ENCODE measurements at regions not wholly inside any gene's neighbourhood (a gene's known extent, or its start where the extent isn't known, plus 50 kb on each side); places are given as distances from the start of the nearest gene placed in this dataset.

DNA sequence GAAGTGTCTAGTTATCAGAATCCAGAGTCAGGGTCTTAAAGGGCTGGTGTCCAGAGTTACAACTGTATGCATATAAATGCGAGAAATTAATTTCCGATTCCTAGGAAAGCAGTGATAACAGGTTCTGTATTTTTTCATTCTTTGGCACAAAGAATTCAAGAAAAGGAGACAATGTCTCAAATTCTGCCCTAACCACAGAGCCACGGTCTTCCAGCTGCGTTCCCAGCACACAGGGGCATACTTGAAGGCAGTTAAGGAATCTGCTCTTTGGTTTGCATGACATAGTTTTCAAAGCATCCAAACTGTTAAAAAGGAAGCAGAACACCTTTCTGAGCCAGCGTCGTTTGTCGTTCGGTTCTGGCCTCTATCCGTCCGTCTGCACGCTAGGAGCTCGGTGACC is 416.9 kb upstream of the MKI67 start:
- H3K4me1 ChIP-seq = no peaks in the 10 kb centered on the region
- 68% methylated on average over 12 of the region's 12 CpGs for WGBS (ENCODE audit: insufficient coverage, low coverage, low lambda C conversion rate, missing lambda C conversion rate)
- H3K9me3 ChIP-seq = no peaks in the 10 kb centered on the region
- intact Hi-C loops (cut with DNase I) = no loop called here
- no peaks in the 10 kb centered on the region for H3K36me3 ChIP-seq
- TF ChIP-seq CTCF (IDR thresholded peaks at IDR 0.05) (no peak), POLR2A (IDR thresholded peaks at IDR 0.05) (no peak)
- ATAC-seq = no peak
- DNase-seq = no peak
- no peak overlapping the region for H3K27ac ChIP-seq
- no peak overlapping the region for H3K4me3 ChIP-seq
- H3K27me3 ChIP-seq = peaks cover 0 to 16% of the 10 kb centered on the region in 2 donors

DNA sequence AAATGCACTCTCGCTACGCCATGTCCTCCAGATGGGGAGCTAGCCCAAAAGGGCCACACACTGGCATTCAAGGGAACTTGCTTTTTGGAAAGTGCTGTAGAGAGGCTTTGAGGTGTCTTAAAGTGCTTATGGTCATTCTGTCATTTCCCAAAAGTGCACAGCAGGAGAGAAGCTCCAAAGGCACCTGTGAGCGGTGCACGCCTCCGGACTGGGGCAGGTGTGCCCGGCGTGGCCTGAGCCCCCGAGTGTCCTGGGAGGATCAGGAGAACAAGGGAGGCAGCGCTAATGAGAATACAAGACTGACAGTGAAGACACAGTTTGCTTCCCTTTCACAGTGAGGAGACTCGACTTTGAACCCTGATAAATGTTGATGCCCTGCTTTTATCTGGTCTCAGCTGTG is 419.0 kb upstream of the MKI67 start:
- no peak overlapping the region for H3K4me3 ChIP-seq
- 61% methylated on average over 7 of the region's 10 CpGs for WGBS (ENCODE audit: insufficient coverage, low coverage, low lambda C conversion rate, missing lambda C conversion rate)
- H3K27me3 ChIP-seq = peaks cover 0 to 13% of the 10 kb centered on the region in 2 donors
- intact Hi-C loops (cut with DNase I) = no loop called here
- no peaks in the 10 kb centered on the region for H3K36me3 ChIP-seq
- TF ChIP-seq CTCF (IDR thresholded peaks at IDR 0.05) (no peak), POLR2A (IDR thresholded peaks at IDR 0.05) (no peak)
- H3K9me3 ChIP-seq = no peaks in the 10 kb centered on the region
- no peak for DNase-seq
- H3K27ac ChIP-seq = no peak overlapping the region
- ATAC-seq = no peak
- H3K4me1 ChIP-seq = no peaks in the 10 kb centered on the region

GRCh38 chr10:128546651-128547165 is 420.5 kb upstream of the MKI67 start:
- no CpG with 5 or more reads among the region's 15 CpGs for WGBS (ENCODE audit: insufficient coverage, low coverage, low lambda C conversion rate, missing lambda C conversion rate)
- no peaks in the 10 kb centered on the region for H3K27me3 ChIP-seq

GRCh38 chr10:128549101-128549608 is 422.9 kb upstream of the MKI67 start:
- DNase-seq (no peak), ATAC-seq (no peak)
- H3K27ac ChIP-seq = no peak overlapping the region
- intact Hi-C loops (cut with DNase I) = no loop called here
- no peaks in the 10 kb centered on the region for H3K27me3 ChIP-seq
- no peaks in the 10 kb centered on the region for H3K36me3 ChIP-seq
- H3K4me1 ChIP-seq = no peaks in the 10 kb centered on the region
- no peak for TF ChIP-seq POLR2A (IDR thresholded peaks at IDR 0.05)
- 55% methylated on average over 5 of the region's 6 CpGs for WGBS (ENCODE audit: insufficient coverage, low coverage, low lambda C conversion rate, missing lambda C conversion rate)
- no peaks in the 10 kb centered on the region for H3K9me3 ChIP-seq
- H3K4me3 ChIP-seq = no peak overlapping the region

More at GRCh38 chr10:128546651-128547165, 420.5 kb upstream of the MKI67 start:
- DNase-seq (no peak), ATAC-seq (no peak)
- TF ChIP-seq CTCF (IDR thresholded peaks at IDR 0.05) = no peak
- TF ChIP-seq POLR2A (IDR thresholded peaks at IDR 0.05) = no peak
- H3K4me1 ChIP-seq = no peaks in the 10 kb centered on the region
- H3K36me3 ChIP-seq = no peaks in the 10 kb centered on the region
- intact Hi-C loops (cut with DNase I) = no loop called here
- no peak overlapping the region for H3K27ac ChIP-seq
- H3K9me3 ChIP-seq = no peaks in the 10 kb centered on the region
- no peak overlapping the region for H3K4me3 ChIP-seq

DNA sequence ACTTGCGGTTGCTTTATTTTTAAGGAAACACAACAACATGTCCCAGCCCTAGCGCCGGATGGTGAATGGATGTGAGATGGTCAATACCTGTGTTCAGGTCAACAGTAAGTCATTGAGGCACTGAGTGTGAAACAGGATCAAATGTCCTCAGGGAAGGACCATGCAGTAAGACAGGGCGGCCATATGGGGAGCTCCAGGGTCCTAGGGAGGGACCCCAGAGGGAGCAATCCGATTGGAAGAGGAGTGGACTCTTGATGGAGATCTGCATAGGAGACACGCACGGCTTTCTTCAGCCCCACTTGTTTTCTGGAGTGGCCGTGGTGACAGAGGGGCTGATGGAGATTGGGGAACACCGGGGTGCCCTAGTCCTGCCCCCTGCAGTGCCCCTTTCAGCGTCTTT is 423.8 kb upstream of the MKI67 start:
- Histone ChIP-seq H3K36me3 (no peaks in the 10 kb centered on the region), H3K9me3 (no peaks in the 10 kb centered on the region), H3K27me3 (no peaks in the 10 kb centered on the region), H3K27ac (no peak overlapping the region), H3K4me1 (no peaks in the 10 kb centered on the region), H3K4me3 (no peak overlapping the region)
- 75% methylated on average over 10 of the region's 10 CpGs for WGBS (ENCODE audit: insufficient coverage, low coverage, low lambda C conversion rate, missing lambda C conversion rate)
- intact Hi-C loops (cut with DNase I) = no loop called here
- ATAC-seq = no peak
- no peak for DNase-seq
- TF ChIP-seq CTCF (IDR thresholded peaks at IDR 0.05) (no peak), POLR2A (IDR thresholded peaks at IDR 0.05) (no peak)
